GM18870 (cell line): ENCODE measurements at regions not wholly inside any gene's neighbourhood (a gene's known extent, or its start where the extent isn't known, plus 50 kb on each side); places are given as distances from the start of the nearest gene placed in this dataset.

Source experiments
- ATAC-seq: cut with Tn5 transposase; IDR thresholded peaks from one replicate; pipeline ENCODE4 v1.9.1; 2021; ENCODE audit warnings: moderate library complexity; ENCODE audit not compliant: unreplicated experiment

- no peak for ATAC-seq
These were observed 299.9 kb upstream of the SALL3 start for GRCh38 chr18:78679613-78680260.

- ATAC-seq: no peak
These were observed 298.2 kb upstream of the SALL3 start for GRCh38 chr18:78681396-78681795.

DNA sequence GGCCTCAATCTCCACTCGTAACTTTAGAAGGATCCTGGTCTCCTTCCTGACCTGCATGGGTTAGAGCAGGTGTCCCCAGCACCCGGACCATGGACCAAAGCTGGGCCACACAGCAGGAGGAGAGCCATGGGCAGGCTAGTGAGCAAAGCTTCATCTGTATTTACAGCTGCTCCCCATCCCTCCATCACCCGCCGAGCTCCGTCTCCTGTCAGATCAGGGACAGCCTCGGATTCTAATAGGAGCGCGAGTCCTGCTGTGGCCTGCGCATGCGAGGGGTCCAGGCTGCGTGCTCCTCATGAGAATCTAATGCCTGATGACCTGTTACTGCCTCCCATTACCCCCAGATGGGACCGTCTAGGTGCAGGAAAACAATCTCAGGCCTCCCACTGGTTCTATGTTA, 297.7 kb upstream of the SALL3 start:
- no peak for ATAC-seq

DNA sequence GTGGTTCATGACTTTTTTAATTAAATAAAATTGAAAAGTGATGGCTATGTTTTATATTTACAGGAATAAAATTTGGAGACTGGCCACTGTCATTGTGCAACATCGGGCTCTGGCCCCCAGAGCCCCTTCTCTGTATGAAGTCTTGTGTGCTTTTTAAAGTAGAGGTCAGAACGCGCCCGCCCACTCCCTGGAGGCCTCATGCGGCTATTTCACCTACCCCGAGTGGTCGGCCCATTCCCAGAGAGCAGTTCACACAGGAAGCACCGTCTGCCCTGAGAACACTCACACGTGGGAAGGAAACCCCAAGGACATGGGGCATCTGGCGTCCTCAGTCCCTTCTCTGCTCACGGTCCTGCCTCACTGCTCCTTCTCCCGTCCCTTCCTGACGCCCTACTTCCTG, 296.9 kb upstream of the SALL3 start:
- ATAC-seq: no peak

- no peak for ATAC-seq
These were observed 296.2 kb upstream of the SALL3 start for GRCh38 chr18:78683191-78684010.

DNA sequence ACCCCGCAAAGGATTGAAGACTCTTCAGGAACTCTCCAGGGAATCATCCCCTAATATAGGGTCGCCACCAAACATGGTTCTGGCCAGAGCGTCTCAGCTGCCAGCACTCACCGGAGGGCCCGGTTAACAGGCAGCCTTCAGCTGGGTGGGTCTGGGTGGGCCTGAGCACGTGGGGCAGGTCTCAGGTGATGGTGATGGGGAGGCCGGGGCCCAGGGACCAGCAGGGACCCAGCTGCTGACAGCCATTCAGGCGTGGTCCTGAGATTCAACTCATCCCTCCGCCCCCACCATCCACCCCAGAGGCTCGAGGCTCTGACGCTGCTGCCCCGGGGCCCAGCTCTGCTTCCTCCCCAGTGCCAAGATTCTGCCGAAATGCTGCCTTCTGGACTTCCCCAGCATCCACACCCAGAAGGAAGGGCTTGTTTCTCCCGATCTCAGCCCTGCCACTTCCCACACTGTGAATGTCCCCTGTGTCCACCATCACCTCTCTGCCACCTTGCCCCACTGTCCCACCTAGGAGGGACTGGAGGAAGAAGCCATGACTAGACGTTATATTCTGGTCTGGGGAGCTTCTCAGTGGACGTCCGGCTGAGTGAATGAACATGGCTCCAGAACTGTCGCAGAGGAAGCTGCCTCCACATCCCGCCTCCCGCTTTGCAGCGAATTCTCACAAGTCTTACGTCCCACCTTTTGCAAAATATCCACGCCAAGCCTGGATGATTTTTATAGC, 294.2 kb upstream of the SALL3 start:
- no peak for ATAC-seq

DNA sequence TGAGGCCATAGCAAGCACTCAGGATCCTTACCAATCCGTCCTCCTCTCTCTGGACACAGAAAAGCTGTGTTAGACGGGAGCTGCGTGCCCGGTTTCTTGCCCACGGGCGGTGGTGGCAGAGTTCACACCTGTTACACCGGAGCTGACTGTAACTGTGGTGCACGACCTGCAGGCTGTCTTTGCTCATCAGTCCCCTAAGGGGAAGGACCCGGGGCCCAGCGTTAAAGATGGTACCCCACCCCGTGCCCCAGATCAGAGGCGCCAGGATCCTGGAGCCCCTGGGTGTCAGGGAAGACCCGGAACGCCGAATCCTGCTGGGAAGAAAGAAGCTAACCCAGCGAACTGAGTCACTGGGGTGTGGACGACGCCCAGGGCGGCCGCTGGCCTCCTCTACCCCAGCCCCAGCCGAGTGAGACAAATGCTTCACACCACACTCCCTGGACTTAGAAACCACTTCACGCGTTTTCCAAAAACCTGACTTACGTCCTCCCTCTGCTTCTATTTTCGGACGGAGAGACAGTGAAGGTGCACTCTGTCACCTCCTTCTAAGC, 293.6 kb upstream of the SALL3 start:
- ATAC-seq: no peak

DNA sequence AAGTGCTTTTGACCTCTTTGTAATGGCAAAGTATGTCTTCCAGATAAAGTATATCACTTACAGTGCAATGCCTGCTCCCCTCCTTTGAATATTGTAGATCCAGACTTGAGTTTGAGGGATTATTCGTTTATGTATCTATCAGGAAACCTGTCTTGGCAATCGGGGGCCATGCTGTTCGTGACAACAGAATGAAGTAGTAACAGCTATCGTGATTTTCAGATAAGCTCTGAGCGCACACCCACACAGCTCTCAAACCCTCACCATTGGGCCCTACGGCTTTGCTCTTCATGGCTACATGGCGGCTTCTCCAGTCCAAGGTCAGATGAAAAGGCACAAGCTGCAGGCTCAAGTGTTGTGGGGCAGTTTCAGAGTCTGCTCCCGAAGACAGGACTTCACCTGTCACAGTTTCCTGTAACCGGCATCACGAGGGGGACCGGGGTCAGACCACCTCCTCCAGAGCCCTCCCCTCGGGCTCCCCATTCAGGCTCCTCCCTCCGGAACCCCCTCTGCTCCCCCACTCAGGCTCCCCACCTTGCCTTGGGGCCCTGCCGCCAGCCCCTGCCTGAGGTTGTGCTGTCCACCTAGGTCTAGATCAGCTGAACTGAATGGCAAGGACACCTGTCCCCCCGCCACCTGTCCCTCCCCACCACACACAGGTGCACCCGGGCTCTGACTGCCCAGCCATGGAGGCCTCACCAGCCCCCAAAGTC, 292.5 kb upstream of the SALL3 start:
- no peak for ATAC-seq

GRCh38 chr18:78687736-78688135, 291.9 kb upstream of the SALL3 start:
- ATAC-seq: no peak

- no peak for ATAC-seq
These were observed 291.4 kb upstream of the SALL3 start for GRCh38 chr18:78688249-78688648.

DNA sequence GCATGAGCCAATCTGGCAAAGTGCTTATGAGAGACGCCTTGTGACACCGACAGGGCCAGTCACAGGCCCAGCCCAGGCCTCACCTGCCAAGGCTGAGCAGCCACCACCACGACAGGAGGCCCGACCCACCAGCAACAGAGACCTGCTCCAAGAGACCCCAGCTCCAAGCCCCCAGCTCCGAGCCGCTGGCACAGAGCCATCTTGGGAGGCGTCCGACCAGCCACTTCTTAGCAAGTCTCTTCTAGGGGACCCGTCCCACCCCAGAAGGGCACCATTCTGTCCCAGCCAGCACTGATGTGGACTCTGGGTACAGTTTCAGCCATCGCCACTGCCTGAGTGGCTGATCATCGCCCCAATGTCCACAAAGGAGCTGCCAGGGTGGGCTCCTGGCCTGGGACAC, 290.7 kb upstream of the SALL3 start:
- ATAC-seq: no peak

DNA sequence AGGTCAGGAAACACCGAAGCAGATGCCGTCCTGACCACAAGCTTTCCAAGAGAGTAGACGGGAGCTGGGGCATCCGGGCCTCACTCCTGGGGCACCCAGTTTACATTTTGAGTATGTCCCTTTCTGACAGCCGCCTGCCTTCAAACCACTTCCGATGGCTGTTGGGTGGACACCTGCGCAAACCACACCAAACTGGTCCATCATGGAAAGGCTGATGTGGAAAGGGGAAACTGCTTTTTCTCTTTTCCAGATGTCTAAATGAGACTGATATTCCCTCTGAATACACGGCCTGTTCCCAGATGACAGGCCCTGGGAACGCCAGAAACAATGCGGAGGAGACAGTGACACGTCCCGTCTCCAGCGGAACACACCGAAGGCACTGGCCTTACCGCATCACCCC, 290.0 kb upstream of the SALL3 start:
- ATAC-seq: no peak

GRCh38 chr18:78692105-78692504, 287.5 kb upstream of the SALL3 start:
- ATAC-seq: no peak

- no peak for ATAC-seq
These were observed 286.2 kb upstream of the SALL3 start for GRCh38 chr18:78693429-78693828.

DNA sequence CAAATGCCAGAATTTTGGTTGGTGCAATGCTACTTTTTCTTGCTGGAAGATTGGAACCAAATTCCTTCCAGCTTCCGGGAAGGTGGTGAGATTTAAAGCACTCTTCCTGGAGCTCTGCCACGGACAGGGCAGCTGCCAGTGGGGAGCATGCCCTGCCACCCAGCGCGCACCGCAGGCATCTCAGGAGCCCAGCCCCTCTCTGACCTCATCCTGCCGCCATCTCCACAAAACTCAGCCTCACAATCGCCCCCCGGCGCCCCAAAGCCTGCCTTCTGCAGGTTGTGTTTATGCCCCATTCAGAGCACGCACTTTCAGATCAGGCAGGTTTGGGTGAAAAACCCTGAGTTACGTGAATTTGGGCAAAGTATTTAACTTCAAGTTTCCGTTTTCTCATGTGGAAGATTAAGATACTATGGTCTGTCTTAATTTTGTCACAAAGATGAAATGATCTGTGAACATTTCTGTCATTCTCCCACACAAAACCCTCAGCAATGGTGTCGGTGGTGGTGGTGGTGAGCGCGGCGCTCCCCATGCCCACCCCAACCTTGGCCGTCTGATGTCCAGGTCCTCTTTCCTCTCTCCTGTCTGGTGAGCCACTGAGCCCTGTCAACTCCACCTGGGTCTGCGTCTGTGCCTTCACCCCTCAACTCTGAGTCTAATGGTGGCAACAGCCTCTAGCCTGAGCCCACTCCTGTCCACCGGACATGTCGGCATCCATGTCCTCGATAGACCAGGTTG, 282.8 kb upstream of the SALL3 start:
- ATAC-seq: no peak

GRCh38 chr18:78697446-78697845, 282.2 kb upstream of the SALL3 start:
- no peak for ATAC-seq

DNA sequence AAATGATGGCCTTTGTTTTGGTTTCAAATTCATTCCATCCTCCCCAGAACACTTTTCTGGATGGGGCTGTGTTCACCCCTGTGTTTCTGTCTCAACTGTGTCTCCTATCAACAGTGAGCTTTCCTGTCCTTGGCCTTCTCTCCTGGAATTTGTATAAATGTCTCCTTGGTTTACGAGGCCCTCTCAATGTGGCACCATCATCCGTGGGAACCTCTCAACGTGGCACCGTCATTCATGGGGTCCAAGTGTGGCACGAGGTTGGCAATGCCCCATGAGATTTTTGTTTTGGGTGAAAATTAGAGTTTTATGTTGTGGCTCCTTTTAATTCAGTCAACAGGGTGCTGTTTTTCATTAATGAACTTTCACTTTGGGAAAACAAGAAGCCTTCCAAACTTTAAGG, 280.7 kb upstream of the SALL3 start:
- no peak for ATAC-seq

DNA sequence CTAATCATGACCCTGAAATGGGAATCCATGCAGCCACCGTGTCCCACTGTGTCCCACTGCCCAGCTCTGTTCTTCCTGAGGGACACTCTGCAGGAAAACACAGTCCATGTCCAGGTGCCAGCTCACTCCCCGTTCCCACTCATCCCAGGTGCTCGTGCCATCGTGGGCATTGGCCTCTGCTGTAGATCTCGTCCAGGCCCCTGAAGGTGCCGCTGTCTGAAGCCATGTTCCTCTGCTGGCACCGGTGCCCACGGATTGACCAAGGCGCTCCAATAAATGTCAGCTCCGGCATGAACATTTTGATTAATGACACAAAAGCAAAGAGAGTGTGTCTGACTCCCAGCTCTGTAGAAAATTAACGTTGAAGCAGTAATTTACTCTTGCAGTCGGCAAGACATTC, 280.1 kb upstream of the SALL3 start:
- ATAC-seq: no peak

GRCh38 chr18:78701771-78702396, 277.7 kb upstream of the SALL3 start:
- no peak for ATAC-seq

GRCh38 chr18:78703291-78703690, 276.3 kb upstream of the SALL3 start:
- no peak for ATAC-seq
